ENCODE measurements at regions not wholly inside any gene's neighbourhood (a gene's known extent, or its start where the extent isn't known, plus 50 kb on each side); places are given as distances from the start of the nearest gene placed in this dataset.

GRCh38 chr1:240036526-240036925 lies 55.2 kb upstream of the FMN2 start (continued):
- TF ChIP-seq RFX5 (IDR thresholded peaks at IDR 0.05; ENCODE audit: borderline replicate concordance, low read depth, low read length), result no peak
- no peak for TF ChIP-seq ATF3 (IDR thresholded peaks at IDR 0.05; ENCODE audit: insufficient read depth, low read depth, low read length)
- TF ChIP-seq EGR1 (IDR thresholded peaks at IDR 0.05; ENCODE audit: borderline replicate concordance, low read depth, low read length), result no peak
- TF ChIP-seq USF2 (IDR thresholded peaks at IDR 0.05; ENCODE audit: low read length), result no peak
- no peak for TF ChIP-seq RAD21 (IDR thresholded peaks at IDR 0.05 in 1 of 2, conservative IDR thresholded peaks at IDR 0.05 in 1 of 2; ENCODE audit: low read depth in 2 of 2, low read length in 2 of 2)

Measured in H1 (cell line).